ENCODE measurements at regions not wholly inside any gene's neighbourhood (a gene's known extent, or its start where the extent isn't known, plus 50 kb on each side); places are given as distances from the start of the nearest gene placed in this dataset.

- H3K36me3 ChIP-seq (ENCODE audit: insufficient read depth, low read length) = no peaks in the 10 kb centered on the region
- TF ChIP-seq CTCF (IDR thresholded peaks at IDR 0.05; ENCODE audit: extremely low read depth, low read depth, low read length) = no peak
- no peak overlapping the region for H3K4me2 ChIP-seq (ENCODE audit: insufficient read depth, low read length)
- H3K4me1 ChIP-seq (ENCODE audit: insufficient read depth, low read length) = no peaks in the 10 kb centered on the region
- H2AFZ ChIP-seq (ENCODE audit: low read length) = no peak overlapping the region
- H3K9me3 ChIP-seq (ENCODE audit: low read depth, low read length) = no peaks in the 10 kb centered on the region
- H4K20me1 ChIP-seq (ENCODE audit: insufficient read depth, low read length) = no peaks in the 10 kb centered on the region
- no peak for DNase-seq (ENCODE audit: insufficient read length, low spot score, missing footprints)
- no peak overlapping the region for H3K4me3 ChIP-seq (ENCODE audit: insufficient read depth, low read length)
- H3K79me2 ChIP-seq (ENCODE audit: insufficient read depth, low read length) = no peaks in the 10 kb centered on the region
- H3K27ac ChIP-seq (ENCODE audit: low read depth, low read length) = no peak overlapping the region
- H3K27me3 ChIP-seq (ENCODE audit: insufficient read depth, low read length) = no peaks in the 10 kb centered on the region
Measured at GRCh38 chr14:101196051-101196712, 292.7 kb upstream of the RTL1 start.

- no peaks in the 10 kb centered on the region for H3K36me3 ChIP-seq (ENCODE audit: insufficient read depth, low read length)
- H3K27ac ChIP-seq (ENCODE audit: low read depth, low read length) = no peak overlapping the region
- H3K4me1 ChIP-seq (ENCODE audit: insufficient read depth, low read length) = no peaks in the 10 kb centered on the region
- DNase-seq (ENCODE audit: insufficient read length, low spot score, missing footprints) = no peak
- no peaks in the 10 kb centered on the region for H3K9me3 ChIP-seq (ENCODE audit: low read depth, low read length)
- H4K20me1 ChIP-seq (ENCODE audit: insufficient read depth, low read length) = no peaks in the 10 kb centered on the region
- H2AFZ ChIP-seq (ENCODE audit: low read length) = no peak overlapping the region
- no peaks in the 10 kb centered on the region for H3K27me3 ChIP-seq (ENCODE audit: insufficient read depth, low read length)
- TF ChIP-seq CTCF (IDR thresholded peaks at IDR 0.05; ENCODE audit: extremely low read depth, low read depth, low read length) = no peak
- no peak overlapping the region for H3K4me2 ChIP-seq (ENCODE audit: insufficient read depth, low read length)
- H3K79me2 ChIP-seq (ENCODE audit: insufficient read depth, low read length) = no peaks in the 10 kb centered on the region
- no peak overlapping the region for H3K4me3 ChIP-seq (ENCODE audit: insufficient read depth, low read length)
Measured at GRCh38 chr14:101196795-101197590, 293.5 kb upstream of the RTL1 start.

- no peaks in the 10 kb centered on the region for H3K9me3 ChIP-seq (ENCODE audit: low read depth, low read length)
- H3K79me2 ChIP-seq (ENCODE audit: insufficient read depth, low read length) = no peaks in the 10 kb centered on the region
- H3K4me3 ChIP-seq (ENCODE audit: insufficient read depth, low read length) = no peak overlapping the region
- no peak for DNase-seq (ENCODE audit: insufficient read length, low spot score, missing footprints)
- no peak overlapping the region for H3K4me2 ChIP-seq (ENCODE audit: insufficient read depth, low read length)
- no peaks in the 10 kb centered on the region for H3K27me3 ChIP-seq (ENCODE audit: insufficient read depth, low read length)
- H3K36me3 ChIP-seq (ENCODE audit: insufficient read depth, low read length) = no peaks in the 10 kb centered on the region
- no peaks in the 10 kb centered on the region for H4K20me1 ChIP-seq (ENCODE audit: insufficient read depth, low read length)
- TF ChIP-seq CTCF (IDR thresholded peaks at IDR 0.05; ENCODE audit: extremely low read depth, low read depth, low read length) = no peak
- H3K27ac ChIP-seq (ENCODE audit: low read depth, low read length) = no peak overlapping the region
- no peaks in the 10 kb centered on the region for H3K4me1 ChIP-seq (ENCODE audit: insufficient read depth, low read length)
- H2AFZ ChIP-seq (ENCODE audit: low read length) = no peak overlapping the region
Measured at GRCh38 chr14:101197595-101198397, 294.3 kb upstream of the RTL1 start.
